ENCODE measurements at regions not wholly inside any gene's neighbourhood (a gene's known extent, or its start where the extent isn't known, plus 50 kb on each side); places are given as distances from the start of the nearest gene placed in this dataset.

GRCh38 chr3:95588473-95588872 lies 1225.9 kb upstream of the EPHA6 start:
- no peaks in the 10 kb centered on the region for H3K79me2 ChIP-seq (ENCODE audit: insufficient read depth, low read length)
- BruUV-seq (replicated peaks) = no TSS peak

More at GRCh38 chr3:95588473-95588872, 1225.9 kb upstream of the EPHA6 start:
- DNase-seq (ENCODE audit: low read depth, low spot score) (no peak), ATAC-seq (no peak)
- no peak overlapping the region for H3K4me3 ChIP-seq (replicated peaks in 1 of 2; ENCODE audit: low read depth in 1 of 2, low read length in 2 of 2)
- H3K27me3 ChIP-seq (ENCODE audit: insufficient read depth, low read length) = no peaks in the 10 kb centered on the region
- intact Hi-C loops (cut with micrococcal nuclease) = no loop called here
- H3K9me2 ChIP-seq (ENCODE audit: insufficient read depth) = no peaks in the 10 kb centered on the region
- no peaks in the 10 kb centered on the region for H3K4me1 ChIP-seq (ENCODE audit: control insufficient read depth in 1 of 2, insufficient read depth in 2 of 2, low read length in 2 of 2)
- H4K20me1 ChIP-seq (ENCODE audit: insufficient read depth) = no peaks in the 10 kb centered on the region
- H3K9ac ChIP-seq (ENCODE audit: low read length) = no peak overlapping the region
- H3K27ac ChIP-seq (ENCODE audit: low read depth, low read length) = no peak overlapping the region
- H3K9me3 ChIP-seq (ENCODE audit: control insufficient read depth in 1 of 2, insufficient read depth in 1 of 2, low read depth in 1 of 2, low read length in 2 of 2) = peaks cover 0 to 4% of the 10 kb centered on the region in 2 experiments; a peak in 1 of 4 replicates
- ChIA-PET RAD21 (ENCODE audit: low non-redundant PET in 1 of 2, low total read pairs in 2 of 2, uncharacterized antibody in 2 of 2, unreplicated experiment in 2 of 2) (no interaction called here), POLR2A (no interaction called here), CTCF (no interaction called here)
- H2AFZ ChIP-seq (ENCODE audit: low read depth, low read length, poor library complexity, severe bottlenecking) = no peak overlapping the region
- H3K36me3 ChIP-seq (ENCODE audit: control insufficient read depth in 1 of 2, insufficient read depth in 2 of 2, low read length in 2 of 2) = no peaks in the 10 kb centered on the region
- no peak overlapping the region for H3K4me2 ChIP-seq (ENCODE audit: low read length)
- no peak for TF ChIP-seq YY1 (IDR thresholded peaks at IDR 0.05; ENCODE audit: extremely low read depth, insufficient replicate concordance, low read depth, low read length)
- TF ChIP-seq MAX (IDR thresholded peaks at IDR 0.05) = no peak
- TF ChIP-seq SIN3A (IDR thresholded peaks at IDR 0.05; ENCODE audit: low read depth) = no peak
- TF ChIP-seq SP1 (IDR thresholded peaks at IDR 0.05; ENCODE audit: low read depth) = no peak
- no peak for TF ChIP-seq SRF (IDR thresholded peaks at IDR 0.05; ENCODE audit: low read depth)
- TF ChIP-seq ZNF274 (IDR thresholded peaks at IDR 0.05; ENCODE audit: low read depth, low read length) = no peak
- TF ChIP-seq ELF1 (IDR thresholded peaks at IDR 0.05; ENCODE audit: borderline replicate concordance, low read depth) = no peak
- TF ChIP-seq EGR1 (IDR thresholded peaks at IDR 0.05; ENCODE audit: low read depth) = no peak
- no peak for TF ChIP-seq RAD21 (IDR thresholded peaks at IDR 0.05; ENCODE audit: low read depth)
- TF ChIP-seq CTCF (IDR thresholded peaks at IDR 0.05 in 2 of 3, conservative IDR thresholded peaks at IDR 0.05 in 1 of 3; ENCODE audit: borderline replicate concordance in 1 of 3, insufficient read depth in 1 of 3, low read depth in 2 of 3, low read length in 2 of 3) = no peak
